ENCODE measurements at regions not wholly inside any gene's neighbourhood (a gene's known extent, or its start where the extent isn't known, plus 50 kb on each side); places are given as distances from the start of the nearest gene placed in this dataset.

DNA sequence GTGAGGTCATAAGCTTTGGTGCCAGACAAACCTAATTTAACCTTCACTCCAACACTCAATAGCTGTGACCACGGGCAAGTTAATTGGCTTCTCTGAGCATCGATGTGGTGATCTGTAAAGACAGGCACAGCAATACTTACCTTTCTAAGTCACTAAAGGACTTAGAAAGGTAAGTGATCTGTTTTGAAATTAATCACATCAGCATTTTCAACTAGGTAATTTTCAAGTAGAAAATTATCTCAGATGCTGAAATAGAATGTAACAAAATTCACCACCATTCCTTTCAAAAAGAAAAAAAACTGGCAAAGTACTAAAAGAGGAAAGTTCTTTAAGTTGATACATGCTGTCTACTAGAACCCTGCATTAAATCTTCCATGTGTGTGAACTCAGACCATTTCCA is 354.5 kb downstream of the ICE1 start:
- DNase-seq, result no peak
- H3K27ac ChIP-seq, result no peak overlapping the region
- 54 to 70% methylated on average over 2 of the region's 2 CpGs for WGBS, 2 donors
- TF ChIP-seq, protein P1, sequence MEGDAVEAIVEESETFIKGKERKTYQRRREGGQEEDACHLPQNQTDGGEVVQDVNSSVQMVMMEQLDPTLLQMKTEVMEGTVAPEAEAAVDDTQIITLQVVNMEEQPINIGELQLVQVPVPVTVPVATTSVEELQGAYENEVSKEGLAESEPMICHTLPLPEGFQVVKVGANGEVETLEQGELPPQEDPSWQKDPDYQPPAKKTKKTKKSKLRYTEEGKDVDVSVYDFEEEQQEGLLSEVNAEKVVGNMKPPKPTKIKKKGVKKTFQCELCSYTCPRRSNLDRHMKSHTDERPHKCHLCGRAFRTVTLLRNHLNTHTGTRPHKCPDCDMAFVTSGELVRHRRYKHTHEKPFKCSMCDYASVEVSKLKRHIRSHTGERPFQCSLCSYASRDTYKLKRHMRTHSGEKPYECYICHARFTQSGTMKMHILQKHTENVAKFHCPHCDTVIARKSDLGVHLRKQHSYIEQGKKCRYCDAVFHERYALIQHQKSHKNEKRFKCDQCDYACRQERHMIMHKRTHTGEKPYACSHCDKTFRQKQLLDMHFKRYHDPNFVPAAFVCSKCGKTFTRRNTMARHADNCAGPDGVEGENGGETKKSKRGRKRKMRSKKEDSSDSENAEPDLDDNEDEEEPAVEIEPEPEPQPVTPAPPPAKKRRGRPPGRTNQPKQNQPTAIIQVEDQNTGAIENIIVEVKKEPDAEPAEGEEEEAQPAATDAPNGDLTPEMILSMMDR (IDR thresholded peaks at IDR 0.05), result no peak
- H3K27me3 ChIP-seq, result no peaks in the 10 kb centered on the region
- H3K4me3 ChIP-seq, result no peak overlapping the region
- H3K4me1 ChIP-seq, result peaks cover 6% of the 10 kb centered on the region
- intact Hi-C loops (cut with DNase I; ENCODE audit: low total_unique reads), result no loop called here
- H3K36me3 ChIP-seq (ENCODE audit: low read depth, missing control alignments), result no peaks in the 10 kb centered on the region
- H3K9me3 ChIP-seq, result no peaks in the 10 kb centered on the region

DNA sequence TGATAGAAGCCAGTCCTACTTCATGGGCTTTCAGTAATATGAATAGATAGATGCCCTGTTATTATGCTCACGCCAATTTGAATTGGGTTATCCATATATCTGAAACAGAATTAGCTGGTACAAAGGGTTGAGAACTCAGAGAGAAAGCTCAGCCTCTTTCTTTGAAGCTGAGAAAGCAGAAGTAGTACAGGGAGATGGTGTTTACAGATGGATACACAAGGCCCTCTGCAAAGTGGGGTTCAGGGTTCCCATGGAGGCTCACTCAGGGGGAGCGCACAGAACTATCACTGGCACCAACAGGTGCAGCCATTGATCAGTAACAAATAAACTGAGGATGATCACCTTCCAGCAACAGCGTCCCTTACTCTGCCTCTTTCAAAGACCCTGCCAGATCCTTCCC is 349.7 kb downstream of the ICE1 start:
- no peak overlapping the region for H3K4me3 ChIP-seq
- no peak for TF ChIP-seq POLR2A (IDR thresholded peaks at IDR 0.05)
- TF ChIP-seq, protein P1 (IDR thresholded peaks at IDR 0.05), result no peak
- no peaks in the 10 kb centered on the region for H3K27me3 ChIP-seq
- H3K9me3 ChIP-seq, result no peaks in the 10 kb centered on the region
- WGBS, 2 donors, result 77 to 79% methylated on average over 3 of the region's 3 CpGs
- no peak overlapping the region for H3K27ac ChIP-seq
- no peak for DNase-seq
- intact Hi-C loops (cut with DNase I; ENCODE audit: low total_unique reads), result no loop called here
- H3K36me3 ChIP-seq (ENCODE audit: low read depth, missing control alignments), result no peaks in the 10 kb centered on the region
- H3K4me1 ChIP-seq, result peaks cover 6% of the 10 kb centered on the region

- peaks cover 6% of the 10 kb centered on the region for H3K4me1 ChIP-seq
- DNase-seq, result no peak
Measured at GRCh38 chr5:5770825-5771224, 348.3 kb downstream of the ICE1 start.

DNA sequence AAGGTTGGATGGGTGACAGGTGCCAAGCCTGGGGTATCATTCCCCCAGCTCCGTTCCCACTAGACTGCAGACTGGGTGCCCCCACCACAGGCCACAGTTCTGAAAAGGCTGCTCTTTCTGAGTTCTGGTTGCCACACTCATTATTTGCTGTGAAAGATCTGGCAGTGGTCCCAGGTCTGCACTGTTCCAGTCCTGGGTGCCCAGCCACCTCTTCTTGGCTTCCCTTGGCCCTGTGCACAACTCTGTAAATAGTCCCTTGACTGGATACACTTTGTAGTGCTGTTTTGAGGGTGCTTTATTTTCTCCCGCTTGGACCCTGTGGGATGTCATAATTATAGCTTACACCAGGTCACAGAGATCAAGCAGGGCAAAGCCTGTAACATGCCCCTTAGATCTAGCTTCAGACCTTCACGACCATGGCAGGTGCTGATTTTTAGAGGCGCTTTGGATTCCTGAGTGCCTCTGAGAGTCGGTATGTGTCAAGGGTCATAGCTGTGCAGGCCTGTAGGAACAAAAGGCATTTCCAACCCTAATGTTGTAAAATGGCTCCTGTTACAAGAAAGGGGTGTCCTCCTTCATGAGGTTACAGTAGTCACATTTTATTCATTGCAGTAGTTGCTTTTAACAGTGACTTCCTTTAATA is 344.9 kb downstream of the ICE1 start:
- Histone ChIP-seq H3K27me3 (no peaks in the 10 kb centered on the region), H3K36me3 (ENCODE audit: low read depth, missing control alignments) (no peaks in the 10 kb centered on the region), H3K4me1 (no peaks in the 10 kb centered on the region), H3K9me3 (no peaks in the 10 kb centered on the region), H3K4me3 (no peak overlapping the region), H3K27ac (no peak overlapping the region)
- intact Hi-C loops (cut with DNase I; ENCODE audit: low total_unique reads), result no loop called here
- 79 to 87% methylated on average over 4 to 5 of the region's 5 CpGs for WGBS, 2 donors
- peak; percentile 17 for DNase-seq
- TF ChIP-seq, protein P1 (IDR thresholded peaks at IDR 0.05), result no peak
- TF ChIP-seq POLR2A (IDR thresholded peaks at IDR 0.05), result no peak

More at GRCh38 chr5:5770825-5771224, 348.3 kb downstream of the ICE1 start:
- H3K36me3 ChIP-seq (ENCODE audit: low read depth, missing control alignments), result no peaks in the 10 kb centered on the region
- H3K27ac ChIP-seq, result no peak overlapping the region
- H3K4me3 ChIP-seq, result no peak overlapping the region
- TF ChIP-seq, protein P1 (IDR thresholded peaks at IDR 0.05), result no peak
- TF ChIP-seq POLR2A (IDR thresholded peaks at IDR 0.05), result no peak
- no peaks in the 10 kb centered on the region for H3K27me3 ChIP-seq
- 91 to 93% methylated on average over 2 of the region's 2 CpGs for WGBS, 2 donors
- intact Hi-C loops (cut with DNase I; ENCODE audit: low total_unique reads), result no loop called here
- no peaks in the 10 kb centered on the region for H3K9me3 ChIP-seq
